Transverse colon (tissue), 4 donors: ENCODE measurements at regions not wholly inside any gene's neighbourhood (a gene's known extent, or its start where the extent isn't known, plus 50 kb on each side); places are given as distances from the start of the nearest gene placed in this dataset.
"Not testable (repeated sequence)": the region's sequence is repeated elsewhere in the genome, so short reads cannot be mapped to it uniquely, and the experiment has no call there.

Source experiments
- POLR2AphosphoS5 ChIP-seq, 3 donors: sonication (generic); formaldehyde crosslinking; IDR thresholded peaks; one replicate each; pipeline ENCODE4 v1.6.1; 2016; ENCODE audit warnings: antibody characterized with exemption in 3 of 3
- TF ChIP-seq, protein P1 (sequence below), 5 experiments: fragments of 200-600 bp in 3 of 5; fragments of 450-650 bp in 2 of 5; sonication (generic) in 3 of 5; IDR thresholded peaks; 1 replicate in 2 of 5; 2 replicates in 3 of 5; pipeline ENCODE4 v1.5.1; 2016 to 2017; ENCODE audit warnings: antibody characterized with exemption in 5 of 5, inconsistent platforms in 3 of 5, mild to moderate bottlenecking in 2 of 5, moderate library complexity in 1 of 5

DNA sequence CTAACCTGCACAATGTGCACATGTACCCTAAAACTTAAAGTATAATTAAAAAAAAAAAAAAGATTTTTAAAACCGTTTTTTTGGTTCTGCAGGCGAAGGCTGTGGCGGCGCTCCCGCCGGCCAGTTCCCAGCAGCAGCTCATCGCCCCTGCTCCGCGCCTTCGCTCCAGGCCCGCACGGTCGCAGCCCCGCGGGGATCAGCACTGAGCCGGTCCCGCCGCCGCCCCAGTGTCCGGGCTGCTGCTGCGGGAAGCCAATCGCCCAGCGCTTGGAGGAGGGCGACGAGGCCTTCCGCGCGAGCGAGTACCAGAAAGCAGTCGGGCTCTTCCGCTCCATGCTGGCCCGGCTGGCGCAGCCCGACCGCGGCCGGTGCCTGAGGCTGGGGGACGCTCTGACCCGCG lies 572.8 kb downstream of the TUBA3C start:
- TF ChIP-seq, protein P1, sequence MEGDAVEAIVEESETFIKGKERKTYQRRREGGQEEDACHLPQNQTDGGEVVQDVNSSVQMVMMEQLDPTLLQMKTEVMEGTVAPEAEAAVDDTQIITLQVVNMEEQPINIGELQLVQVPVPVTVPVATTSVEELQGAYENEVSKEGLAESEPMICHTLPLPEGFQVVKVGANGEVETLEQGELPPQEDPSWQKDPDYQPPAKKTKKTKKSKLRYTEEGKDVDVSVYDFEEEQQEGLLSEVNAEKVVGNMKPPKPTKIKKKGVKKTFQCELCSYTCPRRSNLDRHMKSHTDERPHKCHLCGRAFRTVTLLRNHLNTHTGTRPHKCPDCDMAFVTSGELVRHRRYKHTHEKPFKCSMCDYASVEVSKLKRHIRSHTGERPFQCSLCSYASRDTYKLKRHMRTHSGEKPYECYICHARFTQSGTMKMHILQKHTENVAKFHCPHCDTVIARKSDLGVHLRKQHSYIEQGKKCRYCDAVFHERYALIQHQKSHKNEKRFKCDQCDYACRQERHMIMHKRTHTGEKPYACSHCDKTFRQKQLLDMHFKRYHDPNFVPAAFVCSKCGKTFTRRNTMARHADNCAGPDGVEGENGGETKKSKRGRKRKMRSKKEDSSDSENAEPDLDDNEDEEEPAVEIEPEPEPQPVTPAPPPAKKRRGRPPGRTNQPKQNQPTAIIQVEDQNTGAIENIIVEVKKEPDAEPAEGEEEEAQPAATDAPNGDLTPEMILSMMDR (IDR thresholded peaks at IDR 0.05): not testable (repeated sequence)
- not testable (repeated sequence) for TF ChIP-seq POLR2AphosphoS5 (IDR thresholded peaks at IDR 0.05)
